ENCODE measurements at regions not wholly inside any gene's neighbourhood (a gene's known extent, or its start where the extent isn't known, plus 50 kb on each side); places are given as distances from the start of the nearest gene placed in this dataset.

DNA sequence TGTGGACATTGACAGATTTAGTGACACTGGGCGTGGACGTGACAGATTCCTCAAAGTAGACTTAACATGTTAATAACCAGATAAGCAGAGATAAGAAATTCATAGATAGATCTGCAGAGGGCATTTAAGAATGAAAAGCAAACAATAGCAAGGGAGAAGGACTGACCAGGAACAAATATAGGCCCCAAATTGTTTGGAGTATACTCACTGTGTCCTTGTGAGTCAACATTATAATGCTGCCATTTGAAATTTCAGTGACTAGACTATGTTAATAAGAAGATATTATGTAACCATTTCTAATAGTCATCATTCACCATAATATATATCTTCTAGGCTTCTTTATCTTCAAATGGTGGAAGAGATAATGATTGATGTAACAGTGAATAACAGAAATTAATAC, 78.1 kb upstream of the SLC38A11 start:
- intact Hi-C loops (cut with DNase I, micrococcal nuclease): no loop called here
- no peak for ATAC-seq
- no peak for DNase-seq

DNA sequence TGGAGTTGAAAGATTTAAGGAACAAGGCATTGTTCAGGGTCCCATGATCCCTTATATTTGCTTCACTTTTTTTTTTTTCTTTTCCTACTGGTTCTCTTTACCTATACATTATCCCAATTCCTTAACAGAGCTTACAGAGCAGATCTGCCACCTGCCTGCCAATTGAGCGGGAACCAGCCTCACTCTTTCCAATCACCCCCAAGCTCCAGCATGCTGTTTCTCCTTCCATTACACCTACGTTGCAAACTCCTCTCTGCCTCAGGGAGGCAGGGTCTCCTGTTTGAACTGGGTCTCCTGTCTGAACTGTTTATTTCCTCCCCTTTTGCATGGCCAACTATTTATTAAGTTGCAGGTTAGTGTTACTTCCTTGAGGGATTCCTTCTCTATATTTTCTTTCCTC, 77.2 kb upstream of the SLC38A11 start:
- intact Hi-C loops (cut with DNase I, micrococcal nuclease): no loop called here
- ATAC-seq (no peak), DNase-seq (no peak)

DNA sequence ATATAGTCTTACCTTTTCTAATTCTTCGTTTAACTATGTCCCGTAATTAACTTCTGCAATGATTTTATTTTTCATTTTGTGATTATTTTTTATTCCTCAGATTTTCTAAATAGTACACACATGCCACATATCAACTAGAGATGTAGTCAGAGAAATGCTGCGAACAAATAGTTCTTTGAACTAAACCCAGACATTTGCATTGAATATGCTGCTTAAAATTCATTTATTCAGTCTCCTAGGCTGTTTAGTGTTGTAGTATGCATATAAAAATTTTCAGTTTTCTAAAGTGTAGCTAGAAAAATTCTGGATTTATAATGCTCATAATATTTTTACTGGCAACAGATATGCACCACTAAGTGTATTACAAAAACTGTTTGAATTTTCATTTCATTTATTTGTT, 68.9 kb upstream of the SLC38A11 start:
- no peak for DNase-seq
- ATAC-seq: no peak
- intact Hi-C loops (cut with DNase I, micrococcal nuclease): no loop called here

DNA sequence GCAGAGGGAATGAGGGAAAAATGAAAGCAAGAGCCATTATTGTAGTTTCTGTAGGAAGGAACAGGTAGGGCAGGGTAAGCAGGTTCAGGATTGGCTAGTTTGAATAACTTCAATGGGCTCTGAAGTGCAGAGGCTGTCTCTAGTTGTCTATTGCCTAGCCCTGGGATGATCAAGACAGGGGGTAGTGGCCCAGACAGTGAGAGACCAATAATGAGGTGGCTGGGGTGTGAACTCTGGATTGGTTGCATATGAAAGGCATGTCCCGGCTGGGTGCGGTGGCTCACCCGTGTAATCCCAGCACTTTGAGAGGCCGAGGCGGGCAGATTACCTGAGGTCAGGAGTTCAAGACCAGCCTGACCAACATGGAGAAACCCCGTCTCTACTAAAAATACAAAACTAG, 67.5 kb upstream of the SLC38A11 start:
- intact Hi-C loops (cut with DNase I, micrococcal nuclease): no loop called here
- no peak for DNase-seq
- no peak for ATAC-seq

DNA sequence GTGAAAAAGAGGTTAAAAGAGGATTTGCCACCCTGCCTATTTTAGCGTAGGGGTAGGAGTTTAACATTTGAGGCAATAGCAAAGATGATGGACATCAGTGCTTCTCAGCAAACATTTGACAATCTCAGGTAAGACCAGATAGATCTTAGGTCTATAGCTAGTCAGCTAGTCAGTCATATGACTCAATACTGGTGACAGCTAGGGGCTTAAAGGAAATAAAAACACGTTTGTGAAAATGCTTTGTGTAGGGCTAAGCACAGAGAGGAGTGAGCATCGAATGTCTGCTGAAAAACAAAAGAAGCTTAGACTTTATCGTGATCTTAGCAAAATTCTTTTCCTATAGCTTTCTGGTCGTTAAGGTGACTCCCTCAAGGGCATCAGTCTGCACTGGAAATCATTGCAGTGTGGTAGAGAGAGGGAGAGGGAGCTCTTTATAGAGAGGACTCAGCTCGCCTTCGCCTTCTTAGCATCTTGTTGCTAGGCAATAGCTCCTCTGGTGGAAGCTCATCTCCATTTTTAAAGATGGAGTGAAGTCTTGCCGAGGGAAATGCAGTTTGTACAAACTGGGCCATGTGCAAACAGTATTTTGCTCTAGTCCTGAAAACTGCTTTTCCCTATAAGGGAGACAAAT, 62.8 kb upstream of the SLC38A11 start:
- DNase-seq: no peak
- intact Hi-C loops (cut with DNase I, micrococcal nuclease): loop anchor here in 1 of 2 donors (10.0 kb wide), 1 partner anchor 187 kb away; the partner anchor contains the start of gene SCN3A

DNA sequence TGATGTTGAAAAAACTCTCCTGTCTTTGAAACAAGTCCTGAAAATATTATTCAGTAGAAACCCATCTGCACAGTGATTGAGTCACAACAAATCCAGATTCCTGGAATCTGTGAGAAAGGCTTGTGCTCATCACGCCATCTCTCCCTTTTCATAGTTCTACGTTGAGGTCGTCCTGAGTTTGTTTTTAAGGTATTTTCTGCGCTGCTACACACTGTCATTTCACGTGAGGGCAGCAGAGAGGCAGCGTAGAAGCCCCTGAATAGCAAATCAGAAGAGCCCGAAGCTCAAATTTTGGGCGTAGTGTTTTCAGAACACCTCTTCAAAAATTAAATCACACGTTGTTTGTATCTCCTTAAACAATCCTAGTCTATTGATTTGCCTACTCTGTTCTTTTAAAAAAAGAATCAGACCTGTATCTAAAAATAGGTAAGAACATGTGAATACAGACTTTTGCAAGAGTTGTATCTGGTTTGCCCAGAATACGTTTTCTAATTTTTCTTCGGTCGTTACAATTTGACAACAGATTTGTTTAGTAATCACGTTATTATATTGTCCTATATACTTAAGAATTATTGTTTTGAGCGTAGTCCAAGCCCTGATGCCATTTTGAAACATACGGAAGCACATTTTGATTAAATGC, 61.6 kb upstream of the SLC38A11 start:
- ATAC-seq: no peak
- DNase-seq: no peak
- intact Hi-C loops (cut with DNase I, micrococcal nuclease): loop anchor here in 1 of 2 donors (10.0 kb wide), 1 partner anchor 188 kb away; the partner anchor contains the start of gene SCN3A

More for the DNA sequence above, 62.8 kb upstream of the SLC38A11 start:
- no peak for ATAC-seq

DNA sequence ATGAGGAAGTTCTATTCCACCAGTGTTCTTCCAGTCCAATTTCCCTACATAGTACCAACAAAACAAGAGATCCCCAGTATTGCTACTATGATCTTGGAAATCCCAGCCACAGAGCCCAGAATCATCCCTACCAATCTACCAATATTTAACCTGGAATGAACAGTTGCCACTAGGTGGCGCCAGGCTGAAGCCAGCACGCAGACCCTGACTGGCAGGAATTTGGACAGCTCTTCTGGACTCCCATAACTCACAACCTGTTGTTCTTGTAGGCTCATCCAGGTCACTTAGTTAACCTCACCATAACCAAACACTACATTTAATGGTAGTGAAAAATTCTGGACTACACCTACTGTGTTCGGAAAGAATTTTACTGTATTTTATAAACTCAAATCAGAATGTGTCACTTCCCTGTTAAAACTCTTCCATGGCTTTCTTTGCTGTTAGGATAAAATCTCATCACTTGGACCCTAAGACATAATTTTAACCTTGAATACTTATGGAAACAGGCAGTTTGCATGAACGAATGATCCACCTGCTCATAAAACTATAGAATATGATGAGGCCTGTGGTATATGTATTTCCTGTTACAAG, 59.8 kb upstream of the SLC38A11 start:
- peak; percentile 60 for ATAC-seq
- peak; percentile 39 to 77 for DNase-seq
- intact Hi-C loops (cut with DNase I, micrococcal nuclease): loop anchor here in 1 of 2 donors (10.0 kb wide), 1 partner anchor 190 kb away; the partner anchor contains the start of gene SCN3A

DNA sequence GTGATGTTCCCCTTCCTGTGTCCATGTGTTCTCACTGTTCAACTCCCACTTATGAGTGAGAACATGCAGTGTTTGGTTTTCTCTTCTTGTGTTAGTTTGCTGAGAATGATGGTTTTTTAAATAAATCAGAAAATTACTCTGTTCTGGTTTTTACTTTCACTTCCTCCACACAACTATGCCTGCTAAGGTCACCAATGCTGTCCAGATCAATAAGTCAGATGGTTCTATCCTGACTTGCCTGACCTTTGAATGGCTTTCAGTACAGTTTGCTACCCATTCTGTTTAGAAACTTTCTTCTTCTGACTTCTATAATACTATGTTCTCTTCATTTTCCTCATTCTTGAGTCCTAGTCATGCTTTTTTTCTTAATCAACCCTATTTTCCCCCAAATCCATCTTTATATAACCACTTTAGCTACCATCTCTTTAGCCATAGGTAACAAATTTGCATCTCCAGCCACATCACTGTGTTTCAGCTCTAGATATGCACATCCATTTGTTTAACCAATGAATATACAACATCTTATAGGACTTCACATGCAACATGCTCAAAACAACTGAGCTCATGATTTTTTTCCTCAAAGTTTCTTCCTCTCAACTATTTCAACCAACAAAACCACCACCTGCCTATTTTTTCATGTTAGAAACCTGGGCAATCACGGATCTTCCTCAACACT, 58.8 kb upstream of the SLC38A11 start:
- no peak for ATAC-seq
- DNase-seq: no peak
- intact Hi-C loops (cut with DNase I, micrococcal nuclease): loop anchor here in 1 of 2 donors (10.0 kb wide), 1 partner anchor 191 kb away; the partner anchor contains the start of gene SCN3A

DNA sequence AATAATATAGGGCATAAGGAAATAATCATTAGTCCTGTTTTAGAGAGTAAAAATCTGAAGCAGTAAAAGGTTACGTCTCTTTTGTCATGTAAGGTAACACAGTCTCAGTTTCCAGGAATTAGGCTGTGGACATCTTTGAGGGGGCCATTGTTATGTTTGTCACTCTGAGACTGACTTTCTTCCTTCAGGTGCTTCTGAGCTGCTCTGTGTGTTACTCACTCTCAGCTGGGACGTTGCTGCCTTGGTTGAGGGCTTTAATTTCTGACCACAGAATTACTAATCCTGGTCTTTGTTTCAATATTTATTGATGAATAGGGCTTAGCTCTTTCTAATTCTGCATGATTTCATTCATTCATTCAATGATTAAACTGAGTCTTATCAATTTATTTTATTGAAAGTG, 55.9 kb upstream of the SLC38A11 start:
- intact Hi-C loops (cut with DNase I, micrococcal nuclease): loop anchor here in 1 of 2 donors (10.0 kb wide), 1 partner anchor 194 kb away; the partner anchor contains the start of gene SCN3A
- DNase-seq (no peak), ATAC-seq (no peak)

DNA sequence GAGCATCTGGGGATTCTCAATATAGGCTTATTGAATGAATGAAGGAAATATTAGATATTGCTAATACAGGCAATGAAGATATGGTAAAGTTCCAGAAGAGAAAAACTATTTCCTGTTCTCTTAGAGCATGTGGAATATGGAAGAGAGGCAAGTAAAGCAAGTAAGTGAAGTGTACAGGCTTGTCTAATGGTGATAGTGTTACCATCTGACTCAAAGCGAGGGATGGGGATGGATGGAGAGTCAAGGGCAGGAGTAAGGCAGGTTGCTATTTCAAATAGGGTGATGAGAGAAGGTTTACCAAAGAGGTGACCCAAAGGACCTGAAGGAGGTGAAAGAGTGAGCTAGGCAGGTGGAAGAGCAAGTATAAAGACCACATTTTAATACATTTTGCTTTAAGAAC, 55.2 kb upstream of the SLC38A11 start:
- no peak for ATAC-seq
- no peak for DNase-seq
- intact Hi-C loops (cut with DNase I, micrococcal nuclease): loop anchor here in 1 of 2 donors (10.0 kb wide), 1 partner anchor 194 kb away; the partner anchor contains the start of gene SCN3A

DNA sequence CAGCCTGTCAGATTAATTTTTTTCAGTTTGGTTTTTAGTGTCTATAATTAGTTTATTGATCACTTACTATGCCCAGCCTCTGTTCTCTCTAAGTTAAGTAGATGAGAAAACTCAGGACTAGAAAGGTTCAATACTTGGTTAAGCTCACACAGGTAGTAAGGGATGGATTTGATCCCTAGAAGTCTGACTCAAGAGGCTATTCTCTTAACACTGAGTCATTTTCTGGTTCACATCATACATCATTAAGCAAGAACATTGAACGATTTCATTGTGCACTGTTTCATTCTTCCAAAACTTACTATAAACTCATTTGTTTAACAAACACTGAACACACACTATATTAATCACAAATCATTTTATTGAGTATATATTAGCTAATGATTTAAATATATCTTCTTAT, 54.1 kb upstream of the SLC38A11 start:
- ATAC-seq: no peak
- intact Hi-C loops (cut with DNase I, micrococcal nuclease): no loop called here

DNA sequence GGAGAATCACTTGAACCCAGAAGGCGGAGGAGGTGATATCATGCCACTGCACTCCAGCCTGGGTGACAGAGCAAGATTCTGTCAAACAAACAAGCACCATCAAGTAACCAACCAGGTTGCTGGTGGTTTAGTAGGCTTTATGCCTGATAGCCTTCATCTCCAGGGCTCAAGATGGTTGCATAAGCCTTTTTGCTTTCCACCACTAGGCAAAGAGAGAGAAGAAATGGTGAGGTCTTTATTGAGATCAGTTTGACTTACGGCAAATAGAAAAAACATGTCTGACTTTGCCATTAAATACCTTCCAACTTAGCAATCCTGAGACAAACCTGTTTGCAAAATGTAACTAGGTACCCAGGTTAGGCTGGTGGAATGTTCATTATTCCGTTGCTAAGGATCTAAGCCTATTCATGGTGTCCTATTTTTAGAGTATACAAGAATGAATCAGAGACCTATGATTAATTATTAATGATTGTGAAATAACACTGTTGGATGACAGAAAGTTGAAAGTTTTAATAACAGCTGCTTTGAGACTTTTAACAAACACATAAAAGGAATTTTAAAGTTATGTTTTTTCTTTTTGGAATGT, 53.5 kb upstream of the SLC38A11 start:
- DNase-seq (no peak), ATAC-seq (no peak)
- intact Hi-C loops (cut with DNase I, micrococcal nuclease): no loop called here

More for the DNA sequence above, 54.1 kb upstream of the SLC38A11 start:
- DNase-seq: no peak

DNA sequence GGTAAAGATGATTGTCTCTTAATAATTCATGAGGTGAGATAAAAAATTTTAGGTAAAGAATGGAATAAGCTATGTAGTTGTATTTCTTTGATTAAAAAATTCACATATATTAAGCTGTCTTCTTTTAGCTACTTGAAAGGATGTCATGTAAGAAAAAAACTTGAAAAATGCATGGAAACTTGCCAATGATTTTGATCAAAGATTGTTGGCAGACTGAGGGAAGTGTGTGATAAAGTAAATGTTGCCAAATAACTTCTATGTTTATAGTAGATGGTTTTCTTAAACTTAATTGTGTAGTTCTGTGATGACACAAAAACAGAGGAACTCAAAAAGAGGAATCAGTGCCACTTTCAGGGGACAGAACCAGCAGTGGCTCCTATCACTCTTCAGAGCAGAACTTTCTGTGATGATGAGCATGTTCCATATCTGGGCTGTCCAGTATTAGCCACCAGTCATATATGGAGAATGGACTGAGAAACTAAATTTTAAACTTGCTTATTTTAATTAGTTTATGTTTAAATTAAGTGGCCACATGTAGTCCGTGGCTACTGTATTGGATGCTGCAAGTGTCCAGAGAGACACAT, 51.9 kb upstream of the SLC38A11 start:
- ATAC-seq: no peak
- no peak for DNase-seq
- intact Hi-C loops (cut with DNase I, micrococcal nuclease): no loop called here

Data from left colon (tissue), 2 donors.